Liver (tissue), 8 donors: ENCODE measurements at regions not wholly inside any gene's neighbourhood (a gene's known extent, or its start where the extent isn't known, plus 50 kb on each side); places are given as distances from the start of the nearest gene placed in this dataset.

Experiments used
- DNase-seq: peaks from one replicate; pipeline ENCODE4 v3.0.0-alpha.2; 2017; ENCODE audit warnings: low spot score
- H3K27ac ChIP-seq, 2 donors: one replicate each; pipeline ENCODE4 v1.7.0; 2013; ENCODE audit warnings: inconsistent platforms in 2 of 2, low read length in 2 of 2, control low read depth in 1 of 2, low read depth in 1 of 2, mild to moderate bottlenecking in 1 of 2
- H3K27me3 ChIP-seq, 4 donors: one replicate each; pipeline versions ENCODE4 v1.6.1 to v1.7.0; 2013; ENCODE audit warnings: low read length in 3 of 4, inconsistent platforms in 1 of 4, mild to moderate bottlenecking in 1 of 4, moderate library complexity in 1 of 4; ENCODE audit not compliant: control insufficient read depth in 4 of 4, insufficient read depth in 4 of 4
- H3K36me3 ChIP-seq, 4 donors: one replicate each; pipeline versions ENCODE4 v1.6.1 to v1.7.0; 2013; ENCODE audit warnings: low read length in 3 of 4, mild to moderate bottlenecking in 3 of 4, low read depth in 1 of 4, moderate library complexity in 1 of 4; ENCODE audit not compliant: control insufficient read depth in 4 of 4, insufficient read depth in 3 of 4
- H3K4me1 ChIP-seq, 4 donors: one replicate each; pipeline versions ENCODE4 v1.6.1 to v1.7.0; 2013; ENCODE audit warnings: low read length in 3 of 4, mild to moderate bottlenecking in 3 of 4, moderate library complexity in 1 of 4; ENCODE audit not compliant: control insufficient read depth in 4 of 4, insufficient read depth in 4 of 4
- H3K4me3 ChIP-seq, 3 donors: one replicate each; pipeline versions ENCODE4 v1.6.1 to v1.7.0; 2013; ENCODE audit warnings: low read length in 3 of 3, control low read depth in 1 of 3, low read depth in 1 of 3, mild to moderate bottlenecking in 1 of 3
- H3K9ac ChIP-seq, 2 donors: one replicate each; pipeline ENCODE4 v1.7.0; 2013; ENCODE audit warnings: low read length in 2 of 2, mild to moderate bottlenecking in 2 of 2, moderate library complexity in 2 of 2, control low read depth in 1 of 2, low read depth in 1 of 2
- H3K9me3 ChIP-seq, 4 donors: one replicate each; pipeline versions ENCODE4 v1.6.1 to v1.7.0; 2013; ENCODE audit warnings: low read length in 3 of 4; ENCODE audit not compliant: control insufficient read depth in 4 of 4
- EGR1 ChIP-seq, 2 donors: IDR thresholded peaks; 2 replicates each; pipeline ENCODE4 v1.6.1; 2016 to 2018; ENCODE audit warnings: antibody characterized with exemption in 2 of 2, low read depth in 2 of 2
- FOXA1 ChIP-seq: IDR thresholded peaks from 2 replicates; pipeline ENCODE4 v1.6.1; 2016; ENCODE audit warnings: antibody characterized with exemption
- FOXA2 ChIP-seq: IDR thresholded peaks from 2 replicates; pipeline ENCODE4 v1.6.1; 2016; ENCODE audit warnings: antibody characterized with exemption
- GABPA ChIP-seq, 2 donors: IDR thresholded peaks in 1 of 2; conservative IDR thresholded peaks in 1 of 2; 2 replicates each; pipeline ENCODE4 v1.6.1; 2016; ENCODE audit warnings: antibody characterized with exemption in 2 of 2, mild to moderate bottlenecking in 1 of 2, moderate library complexity in 1 of 2
- HNF4A ChIP-seq, 2 donors: conservative IDR thresholded peaks; 2 replicates each; pipeline ENCODE4 v1.6.1; 2016; ENCODE audit warnings: antibody characterized with exemption in 2 of 2, mild to moderate bottlenecking in 2 of 2
- HNF4G ChIP-seq: IDR thresholded peaks from 2 replicates; pipeline ENCODE4 v1.6.1; 2016; ENCODE audit warnings: antibody characterized with exemption
- JUND ChIP-seq, 2 donors: IDR thresholded peaks; 2 replicates each; pipeline ENCODE4 v1.6.1; 2016; ENCODE audit warnings: antibody characterized with exemption in 2 of 2
- NR2F2 ChIP-seq: IDR thresholded peaks from 2 replicates; pipeline ENCODE4 v1.6.1; 2016; ENCODE audit warnings: antibody characterized with exemption
- RAD21 ChIP-seq, 2 donors: IDR thresholded peaks; 2 replicates each; pipeline ENCODE4 v1.6.1; 2016; ENCODE audit warnings: antibody characterized with exemption in 2 of 2, mild to moderate bottlenecking in 2 of 2
- REST ChIP-seq: IDR thresholded peaks from 2 replicates; pipeline ENCODE4 v1.6.1; 2016; ENCODE audit warnings: antibody characterized with exemption, mild to moderate bottlenecking
- RXRA ChIP-seq, 2 donors: IDR thresholded peaks; 2 replicates each; pipeline ENCODE4 v1.6.1; 2017 to 2018; ENCODE audit warnings: antibody characterized with exemption in 2 of 2, mild to moderate bottlenecking in 1 of 2
- SP1 ChIP-seq: IDR thresholded peaks from 2 replicates; pipeline ENCODE4 v1.6.1; 2018; ENCODE audit warnings: antibody characterized with exemption, mild to moderate bottlenecking
- TAF1 ChIP-seq: conservative IDR thresholded peaks from 2 replicates; pipeline ENCODE4 v1.6.1; 2016; ENCODE audit warnings: antibody characterized with exemption, mild to moderate bottlenecking
- YY1 ChIP-seq: IDR thresholded peaks from 2 replicates; pipeline ENCODE4 v1.6.1; 2016; ENCODE audit warnings: antibody characterized with exemption, mild to moderate bottlenecking
- ZBTB33 ChIP-seq: IDR thresholded peaks from 2 replicates; pipeline ENCODE4 v1.6.1; 2016; ENCODE audit warnings: antibody characterized with exemption
- WGBS: extraction: QIAGEN DNeasy Blood & Tissue Kit; methylation state at CpG from one replicate; pipeline ENCODE4 v1.1.7; 2013; 5-methylcytosine and 5-hydroxymethylcytosine counted together
- TF ChIP-seq, protein P1 (sequence below): fragments of 150-350 bp; IDR thresholded peaks from 2 replicates; pipeline ENCODE4 v1.5.1; 2017; ENCODE audit warnings: improper control_type of control experiment, low read depth, low read length; ENCODE audit not compliant: missing input control
- TF ChIP-seq, protein P2 (sequence below): IDR thresholded peaks from 2 replicates; pipeline ENCODE4 v1.6.1; 2016; ENCODE audit warnings: antibody characterized with exemption
- TF ChIP-seq, protein P3 (sequence below): IDR thresholded peaks from 2 replicates; pipeline ENCODE4 v1.6.1; 2016; ENCODE audit warnings: antibody characterized with exemption
- donor health status: healthy.
- donor health status: healthy.
- donor health status: healthy.
- donor health status: healthy.
- donor health status: healthy.

DNA sequence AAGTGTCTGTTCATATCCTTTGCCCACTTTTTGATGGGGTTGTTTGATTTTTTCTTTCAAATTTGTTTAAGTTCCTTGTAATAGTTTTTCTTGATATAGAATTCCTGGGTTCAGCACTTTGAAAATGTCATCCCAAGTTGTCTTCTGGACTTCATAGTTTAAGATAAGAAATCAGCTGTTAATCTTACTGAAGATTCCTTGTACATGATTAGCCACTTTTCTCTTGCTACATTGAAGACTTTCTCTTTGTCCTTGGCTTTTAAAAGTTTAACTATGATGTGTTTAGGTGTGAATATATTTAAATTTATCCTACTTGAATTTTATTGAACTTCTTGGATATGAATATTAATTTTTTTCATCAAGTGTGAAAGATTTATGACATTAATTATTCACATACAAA is 387.2 kb upstream of the CWC22 start:
- Histone ChIP-seq H3K4me3 (no peak overlapping the region), H3K9ac (no peak overlapping the region), H3K9me3 (peaks cover 0 to 6% (median 0%) of the 10 kb centered on the region in 4 donors), H3K27me3 (no peaks in the 10 kb centered on the region), H3K36me3 (no peaks in the 10 kb centered on the region), H3K27ac (no peak overlapping the region), H3K4me1 (no peaks in the 10 kb centered on the region)
- TF ChIP-seq TAF1 = no peak
- no peak for TF ChIP-seq NR2F2
- no peak for TF ChIP-seq FOXA2
- TF ChIP-seq FOXA1 = no peak
- TF ChIP-seq JUND (IDR thresholded peaks at IDR 0.05) = no peak
- TF ChIP-seq HNF4A (conservative IDR thresholded peaks at IDR 0.05) = no peak
- TF ChIP-seq, protein P1, sequence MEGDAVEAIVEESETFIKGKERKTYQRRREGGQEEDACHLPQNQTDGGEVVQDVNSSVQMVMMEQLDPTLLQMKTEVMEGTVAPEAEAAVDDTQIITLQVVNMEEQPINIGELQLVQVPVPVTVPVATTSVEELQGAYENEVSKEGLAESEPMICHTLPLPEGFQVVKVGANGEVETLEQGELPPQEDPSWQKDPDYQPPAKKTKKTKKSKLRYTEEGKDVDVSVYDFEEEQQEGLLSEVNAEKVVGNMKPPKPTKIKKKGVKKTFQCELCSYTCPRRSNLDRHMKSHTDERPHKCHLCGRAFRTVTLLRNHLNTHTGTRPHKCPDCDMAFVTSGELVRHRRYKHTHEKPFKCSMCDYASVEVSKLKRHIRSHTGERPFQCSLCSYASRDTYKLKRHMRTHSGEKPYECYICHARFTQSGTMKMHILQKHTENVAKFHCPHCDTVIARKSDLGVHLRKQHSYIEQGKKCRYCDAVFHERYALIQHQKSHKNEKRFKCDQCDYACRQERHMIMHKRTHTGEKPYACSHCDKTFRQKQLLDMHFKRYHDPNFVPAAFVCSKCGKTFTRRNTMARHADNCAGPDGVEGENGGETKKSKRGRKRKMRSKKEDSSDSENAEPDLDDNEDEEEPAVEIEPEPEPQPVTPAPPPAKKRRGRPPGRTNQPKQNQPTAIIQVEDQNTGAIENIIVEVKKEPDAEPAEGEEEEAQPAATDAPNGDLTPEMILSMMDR = no peak
- no peak for TF ChIP-seq GABPA (IDR thresholded peaks at IDR 0.05 in 1 of 2, conservative IDR thresholded peaks at IDR 0.05 in 1 of 2)
- TF ChIP-seq RAD21 (IDR thresholded peaks at IDR 0.05) = no peak
- no peak for DNase-seq

DNA sequence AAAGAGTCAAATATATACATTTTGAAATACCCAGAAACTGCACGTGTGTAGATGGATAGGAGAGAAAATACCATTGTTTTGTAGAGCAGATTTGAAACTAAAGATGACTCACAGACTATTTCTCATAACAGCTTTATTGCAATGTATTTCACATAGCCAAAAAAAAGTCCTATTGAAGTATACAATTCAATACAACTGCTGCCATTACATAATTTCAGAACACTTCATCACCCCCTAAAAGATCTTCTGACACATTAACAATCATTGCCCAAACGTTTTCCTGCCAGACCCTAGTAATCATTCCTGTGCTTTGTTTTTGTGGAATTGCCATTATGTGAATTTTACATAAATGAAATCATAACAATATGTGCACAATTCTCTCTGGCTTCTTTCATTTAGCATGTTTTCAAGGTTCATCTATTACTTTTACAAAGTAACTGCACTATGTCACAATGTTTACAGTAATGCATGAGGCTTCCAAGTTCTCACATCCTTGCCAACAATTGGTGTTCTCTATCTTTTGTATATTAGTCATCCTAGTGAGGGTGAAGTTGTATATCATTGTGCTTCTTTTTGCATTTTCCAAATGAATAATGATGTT is 378.6 kb upstream of the CWC22 start:
- Histone ChIP-seq H3K27me3 (no peaks in the 10 kb centered on the region), H3K27ac (no peak overlapping the region), H3K36me3 (no peaks in the 10 kb centered on the region), H3K4me1 (no peaks in the 10 kb centered on the region), H3K4me3 (no peak overlapping the region), H3K9ac (no peak overlapping the region), H3K9me3 (no peaks in the 10 kb centered on the region)
- no peak for DNase-seq
- TF ChIP-seq YY1 (no peak), NR2F2 (no peak), SP1 (no peak), ZBTB33 (no peak), HNF4A (conservative IDR thresholded peaks at IDR 0.05) (no peak), RXRA (IDR thresholded peaks at IDR 0.05) (no peak), TAF1 (no peak), JUND (IDR thresholded peaks at IDR 0.05) (no peak), FOXA1 (no peak), RAD21 (IDR thresholded peaks at IDR 0.05) (no peak), FOXA2 (no peak), HNF4G (no peak), EGR1 (IDR thresholded peaks at IDR 0.05; ENCODE audit: low read depth in 2 of 2) (no peak), GABPA (IDR thresholded peaks at IDR 0.05 in 1 of 2, conservative IDR thresholded peaks at IDR 0.05 in 1 of 2) (no peak), REST (no peak)
- TF ChIP-seq, protein P1 = no peak
- TF ChIP-seq, protein P2, sequence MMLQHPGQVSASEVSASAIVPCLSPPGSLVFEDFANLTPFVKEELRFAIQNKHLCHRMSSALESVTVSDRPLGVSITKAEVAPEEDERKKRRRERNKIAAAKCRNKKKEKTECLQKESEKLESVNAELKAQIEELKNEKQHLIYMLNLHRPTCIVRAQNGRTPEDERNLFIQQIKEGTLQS = no peak
- TF ChIP-seq, protein P3, sequence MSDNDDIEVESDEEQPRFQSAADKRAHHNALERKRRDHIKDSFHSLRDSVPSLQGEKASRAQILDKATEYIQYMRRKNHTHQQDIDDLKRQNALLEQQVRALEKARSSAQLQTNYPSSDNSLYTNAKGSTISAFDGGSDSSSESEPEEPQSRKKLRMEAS = no peak
- WGBS = 30% methylated on average over 2 of the region's 2 CpGs
